ENCODE measurements at regions not wholly inside any gene's neighbourhood (a gene's known extent, or its start where the extent isn't known, plus 50 kb on each side); places are given as distances from the start of the nearest gene placed in this dataset.

GRCh38 chr17:34465789-34466188 is 102.8 kb upstream of the CCL1 start:
- Histone ChIP-seq H3K27me3 (replicated peaks in 1 of 7) (peaks cover 0 to 62% (median 0%) of the 10 kb centered on the region in 7 donors), H3K4me1 (no peaks in the 10 kb centered on the region), H3K36me3 (no peaks in the 10 kb centered on the region), H3K27ac (no peak overlapping the region), H3K9me3 (no peaks in the 10 kb centered on the region), H3K4me3 (no peak overlapping the region)
- TF ChIP-seq, protein P1, sequence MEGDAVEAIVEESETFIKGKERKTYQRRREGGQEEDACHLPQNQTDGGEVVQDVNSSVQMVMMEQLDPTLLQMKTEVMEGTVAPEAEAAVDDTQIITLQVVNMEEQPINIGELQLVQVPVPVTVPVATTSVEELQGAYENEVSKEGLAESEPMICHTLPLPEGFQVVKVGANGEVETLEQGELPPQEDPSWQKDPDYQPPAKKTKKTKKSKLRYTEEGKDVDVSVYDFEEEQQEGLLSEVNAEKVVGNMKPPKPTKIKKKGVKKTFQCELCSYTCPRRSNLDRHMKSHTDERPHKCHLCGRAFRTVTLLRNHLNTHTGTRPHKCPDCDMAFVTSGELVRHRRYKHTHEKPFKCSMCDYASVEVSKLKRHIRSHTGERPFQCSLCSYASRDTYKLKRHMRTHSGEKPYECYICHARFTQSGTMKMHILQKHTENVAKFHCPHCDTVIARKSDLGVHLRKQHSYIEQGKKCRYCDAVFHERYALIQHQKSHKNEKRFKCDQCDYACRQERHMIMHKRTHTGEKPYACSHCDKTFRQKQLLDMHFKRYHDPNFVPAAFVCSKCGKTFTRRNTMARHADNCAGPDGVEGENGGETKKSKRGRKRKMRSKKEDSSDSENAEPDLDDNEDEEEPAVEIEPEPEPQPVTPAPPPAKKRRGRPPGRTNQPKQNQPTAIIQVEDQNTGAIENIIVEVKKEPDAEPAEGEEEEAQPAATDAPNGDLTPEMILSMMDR (IDR thresholded peaks at IDR 0.05 in 8 of 11, conservative IDR thresholded peaks at IDR 0.05 in 3 of 11), result no peak
- TF ChIP-seq POLR2AphosphoS5 (IDR thresholded peaks at IDR 0.05), result no peak
- TF ChIP-seq POLR2A (IDR thresholded peaks at IDR 0.05), result no peak
- intact Hi-C loops (cut with DNase I; ENCODE audit: low total_unique reads), result no loop called here
- no peak for DNase-seq
- WGBS, 5 donors, result 48 to 60% (median 52%) methylated on average over 8 of the region's 8 CpGs

- WGBS, 5 donors, result 78 to 88% (median 79%) methylated on average over 4 of the region's 4 CpGs
- H3K27me3 ChIP-seq (replicated peaks in 1 of 7), result peaks cover 0 to 63% (median 0%) of the 10 kb centered on the region in 7 donors
- TF ChIP-seq, protein P1 (IDR thresholded peaks at IDR 0.05 in 8 of 11, conservative IDR thresholded peaks at IDR 0.05 in 3 of 11), result no peak
- TF ChIP-seq POLR2AphosphoS5 (IDR thresholded peaks at IDR 0.05) (no peak), POLR2A (IDR thresholded peaks at IDR 0.05) (no peak)
- no peaks in the 10 kb centered on the region for H3K4me1 ChIP-seq
- H3K36me3 ChIP-seq, result no peaks in the 10 kb centered on the region
- no peaks in the 10 kb centered on the region for H3K9me3 ChIP-seq
- intact Hi-C loops (cut with DNase I; ENCODE audit: low total_unique reads), result no loop called here
- no peak overlapping the region for H3K27ac ChIP-seq
- DNase-seq, result no peak
- no peak overlapping the region for H3K4me3 ChIP-seq
Observed at GRCh38 chr17:34464812-34465211, 101.8 kb upstream of the CCL1 start.

DNA sequence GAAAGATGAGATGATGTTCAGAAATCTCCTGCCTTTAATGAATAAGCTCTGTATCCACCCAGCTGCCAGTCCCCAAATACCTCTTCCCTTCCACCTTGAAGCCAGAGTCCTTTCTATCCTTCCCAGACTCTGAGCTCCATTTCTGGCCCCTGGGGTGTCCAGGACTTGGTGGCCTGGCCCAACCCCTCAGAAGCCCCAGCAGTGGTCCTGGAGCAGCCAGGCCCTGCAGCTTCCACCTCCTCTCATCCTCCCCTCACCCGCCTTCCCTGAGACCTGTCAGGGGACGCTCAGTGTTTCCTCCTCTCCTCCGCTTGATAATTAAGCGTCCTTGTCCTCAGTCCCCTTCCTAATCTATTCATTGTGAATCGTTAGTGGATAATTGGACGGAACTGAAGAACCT is 95.2 kb upstream of the CCL1 start:
- 64 to 77% (median 68%) methylated on average over 6 of the region's 6 CpGs for whole genome bisulfite sequencing, 5 donors
- intact Hi-C loops (cut with DNase I; ENCODE audit: low total_unique reads), result no loop called here
- no peaks in the 10 kb centered on the region for H3K4me1 ChIP-seq
- no peak for TF ChIP-seq POLR2AphosphoS5 (IDR thresholded peaks at IDR 0.05)
- TF ChIP-seq POLR2A (IDR thresholded peaks at IDR 0.05), result no peak
- TF ChIP-seq, protein P1 (IDR thresholded peaks at IDR 0.05 in 8 of 11, conservative IDR thresholded peaks at IDR 0.05 in 3 of 11), result no peak
- H3K27ac ChIP-seq, result no peak overlapping the region
- H3K27me3 ChIP-seq (replicated peaks in 1 of 7), result peaks cover 0 to 57% (median 5%) of the 10 kb centered on the region in 7 donors
- DNase-seq, result peak; percentile 42
- no peaks in the 10 kb centered on the region for H3K9me3 ChIP-seq
- H3K36me3 ChIP-seq, result no peaks in the 10 kb centered on the region
- no peak overlapping the region for H3K4me3 ChIP-seq

DNA sequence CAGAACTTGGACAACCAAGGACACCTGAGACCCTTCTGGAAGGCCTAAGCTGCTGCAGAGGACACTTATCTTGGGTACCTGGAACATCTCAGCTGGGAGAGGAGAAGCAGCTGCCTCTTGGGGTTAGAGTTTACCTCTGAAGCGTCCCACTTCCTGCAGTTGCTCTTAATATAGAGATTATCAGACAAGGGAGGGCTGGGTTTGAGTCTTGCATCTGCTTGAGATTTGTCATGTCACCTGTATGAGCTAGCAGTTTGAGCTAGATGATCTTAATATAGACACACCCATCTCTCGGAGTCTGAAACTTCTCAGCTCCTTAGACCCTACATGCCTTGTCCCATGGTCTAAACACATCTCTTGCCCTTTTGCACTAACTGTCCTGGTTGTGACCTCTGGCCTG is 93.1 kb upstream of the CCL1 start:
- 41 to 70% (median 51%) methylated on average over 2 of the region's 2 CpGs for WGBS, 5 donors
- Histone ChIP-seq H3K4me1 (no peaks in the 10 kb centered on the region), H3K36me3 (no peaks in the 10 kb centered on the region), H3K4me3 (no peak overlapping the region), H3K27ac (no peak overlapping the region), H3K27me3 (replicated peaks in 1 of 7) (peaks cover 0 to 68% (median 10%) of the 10 kb centered on the region in 7 donors), H3K9me3 (no peaks in the 10 kb centered on the region)
- intact Hi-C loops (cut with DNase I; ENCODE audit: low total_unique reads), result no loop called here
- TF ChIP-seq, protein P1 (IDR thresholded peaks at IDR 0.05 in 8 of 11, conservative IDR thresholded peaks at IDR 0.05 in 3 of 11), result no peak
- TF ChIP-seq POLR2AphosphoS5 (IDR thresholded peaks at IDR 0.05), result no peak
- no peak for TF ChIP-seq POLR2A (IDR thresholded peaks at IDR 0.05)
- no peak for DNase-seq
